Kidney epithelial cell (primary cell): ENCODE measurements at regions not wholly inside any gene's neighbourhood (a gene's known extent, or its start where the extent isn't known, plus 50 kb on each side); places are given as distances from the start of the nearest gene placed in this dataset.

Experiments used
- DNase-seq: peaks from one replicate; pipeline ENCODE4 v3.0.0-alpha.2; 2010; ENCODE audit warnings: low read depth
- H3K27me3 ChIP-seq: 2 replicates; pipeline ENCODE4 v1.6.0; 2011; ENCODE audit warnings: low read length; ENCODE audit not compliant: control insufficient read depth, insufficient read depth
- H3K36me3 ChIP-seq: 2 replicates; pipeline ENCODE4 v1.5.1; 2011; ENCODE audit warnings: low read length; ENCODE audit not compliant: control insufficient read depth, insufficient read depth
- H3K4me3 ChIP-seq: 2 replicates; pipeline ENCODE4 v1.5.1; 2011; ENCODE audit warnings: low read depth, mild to moderate bottlenecking, control low read depth, low read length
- CTCF ChIP-seq: IDR thresholded peaks from 2 replicates; pipeline ENCODE4 v1.5.1; 2011; ENCODE audit warnings: mild to moderate bottlenecking, moderate library complexity, low read length, control low read depth, inconsistent platforms; ENCODE audit not compliant: insufficient read depth, poor library complexity, severe bottlenecking

- TF ChIP-seq CTCF = no peak
- H3K27me3 ChIP-seq = no peaks in the 10 kb centered on the region
- DNase-seq = no peak
Measured at GRCh38 chr1:65691972-65692371, 100.7 kb upstream of the PDE4B start.

GRCh38 chr1:65694126-65694525, 98.6 kb upstream of the PDE4B start:
- no peaks in the 10 kb centered on the region for H3K27me3 ChIP-seq
- no peak for DNase-seq

More at GRCh38 chr1:65691972-65692371, 100.7 kb upstream of the PDE4B start:
- Histone ChIP-seq H3K36me3 (no peaks in the 10 kb centered on the region), H3K4me3 (no peak overlapping the region)

GRCh38 chr1:65694933-65695332, 97.8 kb upstream of the PDE4B start:
- TF ChIP-seq CTCF = no peak
- Histone ChIP-seq H3K36me3 (no peaks in the 10 kb centered on the region), H3K27me3 (no peaks in the 10 kb centered on the region), H3K4me3 (no peak overlapping the region)
- DNase-seq = no peak

More at GRCh38 chr1:65694126-65694525, 98.6 kb upstream of the PDE4B start:
- no peak for TF ChIP-seq CTCF
- no peaks in the 10 kb centered on the region for H3K36me3 ChIP-seq
- no peak overlapping the region for H3K4me3 ChIP-seq

- no peak for DNase-seq
- no peak overlapping the region for H3K4me3 ChIP-seq
- no peaks in the 10 kb centered on the region for H3K27me3 ChIP-seq
- TF ChIP-seq CTCF = no peak
- H3K36me3 ChIP-seq = no peaks in the 10 kb centered on the region
Measured at GRCh38 chr1:65698590-65698989, 94.1 kb upstream of the PDE4B start.

- H3K36me3 ChIP-seq = no peaks in the 10 kb centered on the region
- DNase-seq = no peak
- no peak for TF ChIP-seq CTCF
- no peaks in the 10 kb centered on the region for H3K27me3 ChIP-seq
- H3K4me3 ChIP-seq = no peak overlapping the region
Measured at GRCh38 chr1:65703853-65704252, 88.8 kb upstream of the PDE4B start.

- no peaks in the 10 kb centered on the region for H3K36me3 ChIP-seq
- no peak for TF ChIP-seq CTCF
- DNase-seq = no peak
- H3K27me3 ChIP-seq = no peaks in the 10 kb centered on the region
- H3K4me3 ChIP-seq = no peak overlapping the region
Measured at GRCh38 chr1:65704318-65704717, 88.4 kb upstream of the PDE4B start.
